Forelimb muscle (tissue), 1 donor: ENCODE measurements at regions not wholly inside any gene's neighbourhood (a gene's known extent, or its start where the extent isn't known, plus 50 kb on each side); places are given as distances from the start of the nearest gene placed in this dataset.

Experiments used
- DNase-seq: peaks from one replicate; pipeline ENCODE4 v3.0.0-alpha.2; 2013; ENCODE audit warnings: low read depth

DNA sequence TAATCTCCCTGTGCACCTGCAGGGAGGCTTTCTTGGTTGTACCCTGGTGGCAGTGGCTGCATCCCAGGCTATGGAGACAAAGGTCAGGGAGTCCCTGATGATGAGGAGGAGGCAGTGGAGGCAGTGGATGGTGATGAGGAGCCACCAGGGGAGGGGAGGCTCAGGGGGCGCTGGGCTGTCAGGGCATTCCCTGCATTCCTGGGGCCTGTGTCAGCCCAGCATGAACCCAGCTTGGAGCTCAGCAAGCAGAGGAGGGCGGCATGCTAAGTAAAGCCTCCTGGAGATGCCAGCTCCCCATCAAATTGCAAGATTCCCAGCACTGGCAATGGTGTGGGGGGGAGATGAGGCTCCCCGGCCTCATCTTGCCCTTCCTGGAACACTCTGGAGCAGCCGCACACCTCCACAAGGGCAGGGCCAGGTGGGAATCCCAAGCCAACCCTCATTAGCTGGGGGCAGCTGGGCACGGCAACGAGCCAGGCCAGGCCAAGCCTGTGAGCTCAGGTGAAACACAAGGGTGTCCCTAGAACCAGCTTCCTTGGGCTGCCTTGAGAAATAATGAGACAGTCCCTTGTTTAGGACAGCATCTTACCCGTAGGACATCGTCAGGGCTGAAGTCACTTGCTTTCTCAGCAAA lies 469.5 kb downstream of the MATN1 start:
- no peak for DNase-seq

DNA sequence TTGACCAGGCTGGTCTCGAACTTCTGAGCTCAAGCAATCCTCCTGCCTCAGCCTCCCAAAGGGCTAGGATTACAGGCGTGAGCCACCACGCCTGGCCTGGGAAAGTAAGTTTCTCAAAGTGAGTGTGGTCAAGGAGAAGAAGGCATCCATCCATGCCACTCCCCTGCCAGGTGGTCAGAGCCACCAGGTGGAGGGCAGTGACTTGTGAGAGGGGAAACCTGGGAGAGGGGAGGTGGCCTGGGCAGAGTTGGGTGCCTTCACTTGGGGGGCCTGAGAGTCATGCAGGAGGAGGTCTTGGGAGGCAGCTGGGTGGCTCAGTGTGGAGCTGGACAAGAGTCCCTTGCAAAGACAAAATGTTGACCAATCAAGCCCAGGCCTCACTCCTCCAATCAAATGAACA lies 470.0 kb downstream of the MATN1 start:
- no peak for DNase-seq

DNA sequence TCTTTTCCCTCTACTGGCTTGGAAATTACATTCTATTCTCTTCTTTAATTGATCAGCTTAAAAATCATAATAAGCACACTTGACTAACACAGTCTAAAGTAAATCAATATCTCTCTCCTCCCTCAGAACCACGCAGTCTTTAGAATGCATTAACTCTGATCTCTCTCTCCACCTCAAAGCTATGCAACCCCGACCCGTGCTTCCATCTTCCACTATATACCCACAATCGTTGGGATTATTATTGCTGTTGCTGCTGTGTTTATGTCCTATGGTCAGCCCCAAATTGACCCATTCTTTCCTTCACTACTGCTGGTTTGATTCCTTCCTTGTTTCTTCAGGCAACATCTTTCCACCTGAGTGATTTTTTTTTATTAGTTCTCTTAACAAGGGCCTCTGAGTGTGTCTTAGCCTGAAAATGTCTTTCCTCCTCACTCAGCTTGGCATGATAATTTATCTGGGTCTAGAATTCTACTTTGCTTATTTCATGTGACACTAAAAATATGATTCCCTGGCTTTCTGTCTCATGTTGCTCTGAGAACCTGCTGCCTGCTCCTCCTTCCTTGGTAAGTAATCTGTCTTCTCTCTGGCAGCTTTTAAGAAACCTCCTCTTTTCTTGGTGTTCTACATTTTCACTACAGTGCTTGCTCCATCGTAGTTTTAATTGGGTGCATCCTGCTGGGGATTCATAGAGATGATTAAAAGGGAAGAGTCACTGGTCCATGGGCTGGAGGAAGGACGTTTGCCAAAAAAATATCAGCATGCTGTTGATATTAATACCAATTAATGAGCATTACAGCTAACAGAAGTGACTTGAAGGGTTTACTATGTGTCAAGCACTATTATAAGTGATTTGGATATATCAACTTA lies 472.2 kb downstream of the MATN1 start:
- no peak for DNase-seq

DNA sequence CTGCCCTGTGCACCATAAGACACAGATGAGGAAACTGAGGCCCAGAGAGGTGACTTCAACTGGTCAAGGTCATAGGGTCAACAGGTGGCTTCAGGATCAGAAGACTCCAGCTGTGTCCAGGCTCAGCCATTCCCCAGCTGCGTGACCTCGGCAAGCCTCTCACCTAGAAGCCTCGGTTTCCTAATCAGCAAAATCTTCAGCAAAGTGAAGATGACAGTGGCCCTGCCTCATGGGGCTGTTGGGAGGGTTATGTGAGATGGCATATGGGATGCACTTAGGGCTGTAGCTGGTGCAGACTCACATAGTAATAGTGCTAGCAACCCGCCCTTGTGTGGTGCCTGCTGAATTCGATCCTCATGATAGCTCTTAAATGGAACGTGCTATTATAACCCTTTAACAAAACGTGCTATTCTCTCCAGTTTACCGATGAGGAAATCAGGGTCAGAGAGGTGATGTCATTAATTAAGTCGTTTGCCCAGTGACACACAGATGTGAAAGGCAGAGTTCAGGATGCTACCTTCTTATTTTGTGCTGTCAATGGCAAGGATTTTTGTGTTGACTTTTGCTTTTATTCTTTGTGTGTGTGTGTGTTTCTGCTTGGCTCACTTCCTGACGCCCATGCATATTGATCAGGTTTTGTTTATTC lies 472.9 kb downstream of the MATN1 start:
- DNase-seq, result no peak

DNA sequence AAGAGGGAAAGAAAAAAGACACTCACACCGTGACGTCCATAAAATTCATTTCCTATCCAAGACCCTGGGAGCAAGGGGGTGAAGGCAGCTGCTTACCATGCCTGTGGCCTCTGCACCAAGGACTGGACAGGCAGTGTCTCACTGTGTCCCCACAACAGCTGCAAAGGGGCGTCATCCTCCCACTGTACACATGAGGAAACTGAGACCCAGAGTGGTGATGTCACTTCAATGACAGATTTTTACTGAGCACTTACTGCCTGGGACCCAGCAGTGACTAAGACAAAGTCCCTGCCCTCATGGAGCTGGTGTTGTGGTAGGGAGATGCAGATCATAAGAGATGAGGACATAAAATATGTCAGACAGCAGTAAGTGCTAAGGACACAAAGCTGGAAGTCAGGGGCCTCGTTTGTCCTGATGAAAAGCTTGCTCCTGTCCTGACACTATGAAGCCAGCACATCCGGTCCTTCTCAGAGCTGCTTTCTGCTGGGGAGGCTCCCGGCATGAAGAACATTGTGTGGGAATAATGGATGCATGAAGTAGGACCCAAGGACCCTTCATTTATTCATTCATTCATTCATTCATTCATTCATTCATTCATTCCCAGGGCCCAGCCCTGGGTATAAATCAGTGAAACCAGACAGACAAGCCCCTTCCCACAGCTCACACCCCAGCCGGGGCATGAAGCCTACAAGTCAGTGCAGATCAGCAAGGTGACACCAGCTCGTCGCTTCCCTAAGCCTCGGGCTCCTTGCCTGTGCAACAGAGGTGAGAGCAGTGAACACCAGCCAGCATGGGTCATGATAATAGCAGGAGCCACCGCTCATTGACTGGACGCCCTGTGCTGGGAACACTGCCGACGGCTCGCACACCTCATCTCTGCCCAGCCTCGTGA lies 473.7 kb downstream of the MATN1 start:
- DNase-seq, result no peak

DNA sequence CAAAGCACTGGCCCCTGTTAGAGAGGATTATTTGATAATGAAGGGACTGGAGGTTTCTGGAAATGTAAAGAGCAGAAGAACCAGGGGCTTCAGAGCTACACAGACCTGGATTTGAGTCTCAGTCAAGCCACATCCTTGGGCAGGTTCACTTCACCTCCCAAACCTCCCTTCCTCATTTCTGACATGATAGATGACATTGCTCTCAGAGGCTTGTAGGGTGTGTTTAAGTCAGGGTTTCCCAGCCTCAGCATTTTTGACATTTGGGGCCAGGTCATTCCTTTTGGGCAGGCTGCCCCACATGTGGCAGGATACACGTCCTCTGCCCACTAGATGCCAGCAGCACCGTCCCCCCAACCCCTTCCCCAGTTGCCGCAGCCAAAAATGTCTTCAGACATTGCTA lies 474.6 kb downstream of the MATN1 start:
- no peak for DNase-seq

DNA sequence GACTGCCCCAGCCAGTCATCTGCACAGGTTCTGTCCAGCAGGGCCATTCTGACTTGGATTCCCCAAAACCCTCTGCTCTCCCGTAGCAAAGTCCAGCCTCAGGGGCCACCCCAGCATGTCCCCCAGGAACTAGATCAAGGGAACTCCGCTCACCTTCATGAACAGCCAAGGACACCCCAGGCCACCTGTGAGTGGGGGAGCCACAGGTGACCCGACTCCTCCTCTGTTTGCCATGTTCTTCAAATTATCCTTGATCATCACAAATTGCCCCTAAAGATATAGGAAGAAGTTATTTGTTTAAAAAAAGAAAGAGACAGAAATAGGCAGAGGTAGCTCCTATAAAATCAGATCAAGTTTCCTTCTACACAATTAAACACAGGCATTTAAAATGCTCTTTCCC lies 475.0 kb downstream of the MATN1 start:
- no peak for DNase-seq

DNA sequence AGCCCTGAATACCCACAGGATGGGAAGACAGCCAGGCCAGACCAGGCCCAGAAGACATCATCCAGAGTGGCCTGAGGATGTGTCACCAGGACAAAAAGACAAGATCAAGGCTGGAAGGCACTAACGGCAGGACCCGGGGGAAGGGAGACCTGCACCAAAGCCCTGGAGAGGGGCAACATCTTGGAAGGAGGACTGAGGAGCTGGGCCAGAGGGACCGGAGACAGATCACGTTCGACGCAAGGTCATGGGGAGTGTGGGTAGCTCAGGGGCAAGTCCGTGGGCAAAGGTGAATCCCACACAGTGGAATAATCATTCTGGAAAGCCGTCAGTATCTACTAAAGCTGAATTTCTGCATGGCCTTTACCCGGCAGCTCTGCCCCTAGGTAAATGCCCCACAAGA lies 478.6 kb downstream of the MATN1 start:
- no peak for DNase-seq

DNA sequence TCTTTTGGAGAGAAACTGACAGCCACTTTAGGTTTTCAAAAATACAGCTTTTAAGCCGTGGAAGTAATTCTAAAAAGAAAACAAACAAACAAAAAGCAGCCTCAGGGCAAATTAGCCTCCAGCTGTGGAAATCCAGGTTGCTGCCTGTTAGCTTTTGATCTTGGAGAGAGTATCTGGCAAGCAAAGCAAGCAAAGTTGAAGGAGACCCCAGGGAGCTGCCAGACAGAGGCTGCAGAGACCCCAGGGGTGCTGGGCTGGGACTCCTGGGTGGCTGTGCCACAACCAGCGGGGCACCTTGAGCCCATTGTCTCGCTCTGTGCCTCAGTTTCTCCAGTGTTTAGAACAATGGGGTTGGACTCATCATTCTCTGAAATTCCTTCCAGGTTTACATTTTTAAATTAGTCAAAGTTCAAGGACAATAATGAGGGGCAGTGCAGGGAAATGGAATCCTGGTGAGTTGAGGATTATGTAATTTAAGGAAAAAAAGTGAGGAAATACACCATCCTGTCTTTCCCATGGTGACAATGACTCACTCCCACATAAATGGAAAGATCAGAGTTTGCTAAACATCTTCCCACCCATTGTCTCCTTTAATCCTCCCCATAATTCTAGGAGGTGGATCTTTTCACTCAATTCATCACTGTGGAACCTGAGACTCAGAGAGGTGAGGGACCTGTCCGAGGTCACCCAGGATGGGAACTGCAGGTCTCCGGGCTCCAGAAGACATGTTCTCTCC lies 480.5 kb downstream of the MATN1 start:
- no peak for DNase-seq

DNA sequence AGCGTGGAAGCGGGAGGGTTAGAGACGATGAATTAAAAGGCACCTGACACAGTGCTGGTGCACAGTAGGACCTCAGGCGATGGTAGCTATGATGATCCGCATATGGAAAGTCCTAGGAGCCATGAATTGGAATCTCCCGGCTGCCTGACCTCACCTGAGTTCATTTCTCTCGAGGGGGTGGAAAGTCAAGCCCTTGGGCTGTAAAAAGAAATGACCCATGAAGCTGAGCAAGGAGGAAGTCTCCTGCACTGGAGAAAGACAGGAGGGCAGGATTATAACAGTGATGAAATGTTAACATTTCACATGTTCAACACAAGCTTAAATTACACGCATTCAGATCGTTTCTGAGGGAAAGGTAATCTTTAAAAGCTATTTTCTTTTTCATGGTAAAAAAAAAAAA lies 481.2 kb downstream of the MATN1 start:
- no peak for DNase-seq

DNA sequence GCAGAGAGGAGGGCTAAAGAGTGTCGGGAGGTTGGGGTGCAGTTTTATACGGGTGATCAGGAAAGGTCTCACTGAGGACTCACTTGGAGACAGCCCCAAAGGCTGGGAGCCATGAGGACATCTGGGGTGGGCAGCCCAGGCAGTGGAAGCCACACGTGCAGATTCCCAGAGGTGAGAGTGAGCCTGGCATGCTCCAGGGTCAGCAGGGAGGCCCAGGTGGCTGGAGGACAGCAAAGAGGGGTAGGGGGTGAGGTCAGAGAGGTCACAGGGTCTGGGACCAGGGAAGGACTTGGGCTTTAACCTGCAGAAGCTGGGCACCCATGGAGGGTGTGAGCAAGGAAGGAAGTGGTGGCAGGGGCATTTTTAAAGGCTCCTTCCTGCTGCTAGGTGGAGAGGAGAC lies 481.7 kb downstream of the MATN1 start:
- no peak for DNase-seq

DNA sequence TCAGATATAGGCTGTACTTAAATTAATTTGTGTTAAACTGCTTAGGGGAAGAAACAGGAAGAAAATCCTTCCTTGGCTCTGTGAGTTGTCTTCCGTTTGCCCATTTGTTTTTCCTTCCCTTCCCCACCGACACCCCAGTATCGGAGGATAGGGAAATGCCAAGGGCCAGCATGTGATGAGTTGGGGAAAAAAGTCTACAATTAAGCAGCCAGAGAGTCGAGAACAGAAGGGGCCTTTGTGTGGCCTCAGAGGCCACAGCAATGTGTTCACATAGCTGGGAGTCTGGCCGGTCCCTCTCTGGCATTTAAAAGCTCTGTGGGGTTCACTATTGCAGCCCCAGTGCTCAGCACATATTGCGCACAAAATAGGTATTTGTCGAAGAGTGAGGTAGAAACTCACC lies 489.3 kb downstream of the MATN1 start:
- DNase-seq, result no peak

DNA sequence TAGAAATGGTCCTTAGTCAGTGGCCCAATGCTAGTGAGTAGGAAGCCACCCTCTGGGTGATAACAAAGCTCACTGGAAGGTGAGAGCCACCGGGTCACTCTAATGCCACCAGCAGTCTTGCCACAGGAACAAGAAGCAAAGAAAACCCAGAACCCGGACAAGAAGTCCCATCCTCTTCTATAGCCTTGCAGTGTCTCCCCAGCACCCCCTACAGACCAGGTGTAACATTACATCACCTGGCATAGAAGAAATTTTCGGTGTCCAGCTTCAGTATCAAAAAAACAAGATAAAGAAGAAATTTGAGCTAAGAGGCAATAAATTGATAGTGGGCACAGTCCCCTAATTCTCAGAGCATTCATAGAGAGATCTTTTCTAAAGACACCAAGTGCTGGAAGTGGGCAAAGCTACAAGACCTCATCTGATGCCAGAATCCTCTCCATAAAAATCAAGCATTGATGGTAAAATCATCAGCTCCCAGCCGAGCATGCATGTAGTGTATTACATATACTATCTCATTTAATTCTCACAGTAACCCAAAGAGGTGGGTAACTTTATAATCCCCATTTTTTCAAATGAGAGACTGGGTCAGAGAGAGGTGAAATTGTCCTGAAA lies 491.0 kb downstream of the MATN1 start:
- no peak for DNase-seq

DNA sequence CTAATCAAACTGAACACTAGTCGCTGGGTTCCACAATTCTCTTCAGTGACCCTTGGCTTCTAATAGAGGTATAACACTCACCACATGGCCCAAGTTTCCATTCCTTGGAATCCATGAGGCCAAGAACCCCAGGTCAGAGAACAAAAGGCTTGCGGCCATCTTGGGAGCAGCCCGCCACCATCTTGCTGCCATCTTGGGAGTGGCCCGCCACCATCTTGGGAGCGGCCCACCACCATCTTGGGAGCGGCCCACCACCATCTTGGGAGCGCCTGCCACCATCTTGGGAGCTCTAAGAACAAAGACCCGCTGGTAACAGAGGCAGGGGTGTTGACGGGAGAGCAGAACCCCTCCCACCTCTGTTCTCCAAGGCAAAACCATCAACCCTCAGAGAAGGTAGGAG lies 493.4 kb downstream of the MATN1 start:
- no peak for DNase-seq

DNA sequence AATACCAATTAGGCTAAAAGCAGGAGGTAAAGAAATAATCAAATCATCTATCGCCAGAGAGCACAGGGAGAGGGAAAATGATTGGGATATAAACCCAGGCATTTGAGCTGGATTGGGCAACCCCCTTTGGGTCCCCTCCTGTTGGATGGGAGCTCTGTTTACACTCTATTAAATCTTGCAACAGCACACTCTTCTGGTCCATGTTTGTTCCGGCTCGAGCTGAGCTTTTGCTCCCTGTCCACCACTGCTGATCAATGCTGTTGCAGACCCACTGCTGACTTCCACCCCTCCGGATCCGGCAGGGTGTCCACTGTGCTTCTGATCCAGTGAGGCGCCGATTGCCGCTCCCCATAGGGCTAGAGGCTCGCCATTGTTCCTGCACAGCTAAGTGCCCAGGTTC lies 493.8 kb downstream of the MATN1 start:
- no peak for DNase-seq

DNA sequence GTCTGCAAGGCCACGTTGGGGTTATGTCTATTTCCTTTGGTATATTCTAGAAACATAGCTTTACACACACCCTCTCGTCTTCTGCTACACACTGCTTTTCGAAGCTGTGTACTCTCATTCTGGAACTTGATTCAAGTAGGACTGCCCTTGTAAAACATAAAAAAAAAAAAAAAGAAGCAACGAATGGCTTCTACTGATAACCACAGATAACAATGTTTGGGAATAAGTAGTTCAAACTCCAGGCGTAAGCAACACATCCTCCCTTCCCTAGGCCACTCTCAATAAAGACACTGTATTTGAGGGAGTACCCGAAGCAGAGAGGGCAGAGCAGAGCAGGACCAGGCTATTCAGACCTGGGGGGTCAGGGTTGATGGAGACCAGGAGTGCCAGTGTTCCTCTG lies 496.7 kb downstream of the MATN1 start:
- DNase-seq, result no peak

DNA sequence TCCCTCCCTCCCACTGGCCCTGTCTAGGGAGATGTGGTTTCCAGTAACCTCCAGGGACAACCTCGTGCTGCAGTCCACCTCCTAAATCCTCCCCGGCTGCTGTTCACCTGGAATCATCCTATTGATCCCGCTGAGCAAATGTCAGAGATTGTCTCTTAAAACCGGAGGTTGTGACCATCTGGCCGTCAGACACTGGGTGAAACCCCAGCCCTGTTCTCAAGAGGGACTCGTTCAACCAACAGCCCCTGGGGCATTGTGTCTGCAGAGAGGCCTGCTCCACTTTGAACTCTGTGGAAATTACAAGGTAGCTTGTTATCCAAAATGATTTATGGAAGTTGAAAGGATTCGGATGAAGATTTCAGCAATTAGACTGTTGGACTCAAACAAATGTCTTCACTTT lies 498.0 kb downstream of the MATN1 start:
- DNase-seq, result no peak

DNA sequence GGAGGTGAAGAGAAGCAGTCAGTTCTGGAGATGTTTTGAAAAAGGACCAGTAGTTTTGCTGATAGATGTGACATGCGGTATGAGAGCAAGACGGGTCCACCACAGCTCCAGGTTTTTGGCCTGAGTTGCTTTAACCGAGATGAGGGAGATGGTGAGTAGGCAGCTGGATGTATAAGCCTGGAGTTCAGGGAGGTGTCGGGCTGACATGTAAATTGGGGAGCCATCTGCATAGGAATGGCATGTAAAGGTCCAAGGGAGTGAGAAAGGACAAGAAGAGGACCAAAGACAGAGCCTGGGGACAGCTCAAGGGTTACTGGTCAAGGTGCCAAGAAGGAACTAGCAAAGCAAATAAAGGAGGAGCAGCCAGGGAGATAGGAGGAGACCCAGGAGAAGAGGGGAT lies 503.7 kb downstream of the MATN1 start:
- no peak for DNase-seq

DNA sequence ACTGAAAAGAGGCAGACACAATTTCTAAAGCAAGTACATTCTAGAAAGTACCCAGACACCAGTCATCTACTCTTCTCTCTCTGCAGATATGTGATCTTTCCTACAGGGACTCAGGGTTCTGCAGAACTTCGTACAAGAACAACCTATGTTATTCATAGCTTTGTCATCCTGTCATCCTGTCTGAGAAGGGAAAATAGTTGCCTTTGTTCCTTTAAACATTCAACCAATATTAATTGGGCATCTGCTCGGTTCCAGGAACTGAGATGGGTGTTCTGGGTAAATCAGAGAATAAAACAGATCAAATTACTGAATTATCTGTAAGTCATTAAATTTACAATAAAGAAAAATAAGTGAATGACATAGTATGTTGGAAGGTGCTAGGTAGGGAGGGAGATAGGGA lies 504.9 kb downstream of the MATN1 start:
- DNase-seq, result no peak

DNA sequence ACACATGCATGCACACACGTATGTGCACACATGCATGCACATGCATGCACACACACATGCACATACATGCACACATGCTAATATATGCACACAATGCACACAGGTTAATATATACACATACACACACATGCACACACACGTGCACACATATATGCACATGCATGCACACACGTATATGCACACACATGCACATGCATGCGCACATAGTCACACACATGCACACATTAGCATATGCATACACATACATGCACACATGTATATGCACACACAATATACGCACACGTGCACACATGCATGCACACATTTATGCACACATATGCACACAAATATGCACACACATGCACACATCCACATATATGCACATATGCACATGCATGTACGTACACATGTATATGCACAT lies 506.8 kb downstream of the MATN1 start:
- DNase-seq, result no peak

DNA sequence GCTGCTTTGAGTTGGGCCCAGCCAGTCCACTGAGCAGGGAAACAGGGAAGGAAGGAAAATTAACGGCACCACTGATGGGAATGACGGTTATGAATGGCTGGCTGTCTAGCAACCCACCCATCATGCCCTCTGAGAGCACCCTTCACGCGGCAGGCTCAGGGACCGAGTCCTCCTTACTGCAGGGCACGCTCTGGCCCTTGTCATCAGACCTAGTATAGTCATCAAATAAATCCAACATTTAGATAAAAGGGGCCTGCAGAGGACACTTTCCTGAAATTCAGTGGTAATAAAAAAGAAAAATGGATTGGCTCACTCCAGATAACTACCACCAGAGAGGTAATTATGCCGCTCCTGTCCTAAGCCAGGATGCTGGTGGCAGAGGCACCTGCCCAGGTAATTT lies 509.4 kb downstream of the MATN1 start:
- no peak for DNase-seq
